ENCODE measurements at regions not wholly inside any gene's neighbourhood (a gene's known extent, or its start where the extent isn't known, plus 50 kb on each side); places are given as distances from the start of the nearest gene placed in this dataset.

- DNase-seq (ENCODE audit: low read depth), result no peak
- TF ChIP-seq CTCF (IDR thresholded peaks at IDR 0.05; ENCODE audit: low read length, missing control alignments), result no peak
- no peak overlapping the region for H3K4me3 ChIP-seq (replicated peaks; ENCODE audit: low read depth, low read length)
Measured at GRCh38 chr16:87542531-87543102, 49.8 kb upstream of the ZCCHC14 start.

Data from fibroblast of pulmonary artery (primary cell).